Stimulated activated CD4-positive, alpha-beta T cell treated with anti-CD3 and anti-CD28 coated beads, Interleukin-15, amount 100 ng/mL, for 1 hour (primary cell): ENCODE measurements at regions not wholly inside any gene's neighbourhood (a gene's known extent, or its start where the extent isn't known, plus 50 kb on each side); places are given as distances from the start of the nearest gene placed in this dataset.

Experiments
- DNase-seq, 2 donors: peaks; one replicate each; pipeline ENCODE4 v3.0.0-alpha.2; 2020; ENCODE audit warnings: low read depth in 1 of 2, low spot score in 1 of 2

DNA sequence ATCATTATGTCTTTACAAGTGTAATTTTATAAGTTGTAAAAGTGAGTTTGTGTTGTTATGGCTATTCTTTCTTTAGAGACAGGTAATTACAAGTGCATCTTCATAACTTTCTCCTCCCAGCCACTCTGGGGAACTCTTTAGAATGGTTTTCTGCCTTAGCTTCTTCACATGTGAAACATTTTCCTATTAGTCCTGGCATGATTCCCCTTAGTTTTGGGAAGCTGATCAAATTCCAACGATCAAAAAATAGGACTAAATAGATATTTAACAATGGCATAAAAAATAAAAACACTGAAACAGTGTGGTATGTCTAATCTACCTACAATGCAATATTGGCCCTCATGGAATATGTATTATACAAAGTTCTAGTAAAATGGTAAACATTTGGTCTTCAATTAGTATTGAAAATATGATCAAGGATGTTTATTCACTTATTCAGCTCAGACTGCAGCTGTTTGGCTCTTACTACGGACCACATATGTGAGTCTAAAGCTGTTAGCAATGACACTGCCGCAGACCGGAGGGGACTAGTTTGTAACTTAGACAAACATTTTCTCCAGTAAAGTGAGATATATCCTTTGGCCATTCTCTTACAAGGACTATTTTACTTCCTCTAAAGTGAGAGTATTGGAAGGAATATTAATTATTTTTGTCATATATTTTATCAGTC is 890.8 kb upstream of the USP15 start:
- DNase-seq, result no peak

DNA sequence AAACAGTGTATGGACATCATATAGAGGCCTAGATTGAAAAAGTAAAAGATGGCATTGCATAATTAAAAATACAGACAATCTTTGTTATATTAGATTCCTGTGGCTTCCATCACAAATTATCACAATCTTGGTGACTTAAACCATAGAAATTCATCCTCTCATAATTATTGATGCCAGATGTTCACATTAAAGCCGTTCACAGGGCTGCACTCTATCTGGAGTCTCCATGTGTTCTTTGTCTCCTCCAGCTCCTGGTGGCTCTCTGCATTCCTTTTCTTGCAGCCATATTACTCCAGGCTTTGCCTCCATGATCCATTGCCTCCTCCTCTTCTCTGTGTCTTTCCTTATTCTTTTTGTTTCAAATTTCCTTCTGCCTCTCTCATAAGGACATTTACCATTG is 875.7 kb upstream of the USP15 start:
- DNase-seq, result no peak

DNA sequence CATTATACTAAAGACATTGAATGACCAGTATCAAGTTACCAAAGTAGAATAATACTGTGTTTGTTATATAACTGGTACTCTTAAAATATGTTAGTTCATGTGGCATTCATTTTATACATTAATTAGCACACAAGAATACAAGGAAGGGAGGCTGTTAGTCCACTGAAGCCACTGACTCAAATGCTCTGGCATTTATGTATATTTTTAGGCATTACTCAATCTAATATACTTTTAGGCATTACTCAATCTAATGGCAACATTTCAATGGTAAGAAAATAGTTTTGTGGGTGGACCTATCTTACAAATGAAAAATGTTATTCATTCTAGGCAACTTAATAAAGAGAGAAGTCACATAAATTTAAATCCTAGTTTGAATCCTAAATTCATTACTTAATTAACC is 874.4 kb upstream of the USP15 start:
- no peak for DNase-seq

GRCh38 chr12:61397668-61398067 is 862.5 kb upstream of the USP15 start:
- no peak for DNase-seq

DNA sequence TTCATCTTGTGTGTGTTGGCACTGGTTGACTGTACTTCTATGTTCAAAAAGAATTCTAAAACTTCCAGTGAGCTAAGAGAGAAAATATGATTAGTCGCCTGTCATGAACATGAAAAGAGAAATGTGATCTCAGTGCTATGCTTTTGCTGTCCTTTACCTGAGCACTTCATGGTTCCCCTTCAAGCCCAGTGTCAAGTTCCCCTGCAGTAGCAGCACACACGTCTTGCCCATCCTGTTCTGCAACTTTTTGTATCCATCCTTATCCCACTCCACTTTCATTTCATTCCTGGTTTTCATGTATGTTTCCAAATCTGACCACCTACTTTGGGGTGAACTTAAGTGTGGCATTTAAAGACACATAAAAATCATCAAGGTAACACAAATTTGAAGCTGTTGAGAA is 848.0 kb upstream of the USP15 start:
- no peak for DNase-seq

GRCh38 chr12:61414470-61414869 is 845.7 kb upstream of the USP15 start:
- DNase-seq, result no peak

GRCh38 chr12:61422786-61423185 is 837.4 kb upstream of the USP15 start:
- no peak for DNase-seq

DNA sequence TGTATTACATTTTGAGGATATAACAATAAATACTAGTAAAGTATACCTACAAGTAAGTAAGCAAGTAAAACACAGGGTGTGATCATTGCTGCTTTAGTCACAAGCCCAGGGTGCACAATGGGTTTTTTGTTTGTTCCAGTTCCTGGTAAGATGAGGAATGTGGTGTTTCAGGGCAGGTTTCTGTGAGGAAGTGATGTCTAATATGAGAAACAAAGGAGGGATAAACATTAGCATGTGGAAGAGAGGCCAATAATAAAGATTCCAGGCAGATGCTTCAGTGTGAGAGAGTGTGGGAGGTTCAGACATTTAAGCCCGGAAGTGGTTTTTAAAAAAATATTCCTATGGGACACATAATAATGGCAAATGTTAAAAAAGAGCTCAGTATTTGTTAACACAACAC is 808.1 kb upstream of the USP15 start:
- DNase-seq, result no peak

- no peak for DNase-seq
These were observed 772.5 kb upstream of the USP15 start for GRCh38 chr12:61487728-61488127.

- DNase-seq, result no peak
These were observed 769.4 kb upstream of the USP15 start for GRCh38 chr12:61490526-61491498.

DNA sequence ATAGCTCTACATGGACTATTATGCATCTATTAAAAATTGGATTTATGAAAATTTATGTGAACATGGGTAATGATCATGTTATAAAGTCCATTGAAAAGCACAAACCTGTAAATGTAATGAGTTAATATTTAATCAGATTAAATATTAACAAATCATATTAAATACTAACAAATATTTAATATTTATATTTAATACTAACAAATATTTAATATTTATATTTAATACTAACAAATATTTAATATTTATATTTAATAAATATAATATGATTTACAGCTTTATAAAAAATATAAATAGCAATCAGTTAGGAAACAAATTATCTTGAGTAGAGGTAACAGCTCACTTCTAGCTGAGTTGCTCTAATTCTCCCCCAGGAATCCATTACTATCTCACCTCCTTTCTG is 758.0 kb upstream of the USP15 start:
- DNase-seq, result no peak

- DNase-seq, result no peak
These were observed 755.7 kb upstream of the USP15 start for GRCh38 chr12:61504396-61505080.

DNA sequence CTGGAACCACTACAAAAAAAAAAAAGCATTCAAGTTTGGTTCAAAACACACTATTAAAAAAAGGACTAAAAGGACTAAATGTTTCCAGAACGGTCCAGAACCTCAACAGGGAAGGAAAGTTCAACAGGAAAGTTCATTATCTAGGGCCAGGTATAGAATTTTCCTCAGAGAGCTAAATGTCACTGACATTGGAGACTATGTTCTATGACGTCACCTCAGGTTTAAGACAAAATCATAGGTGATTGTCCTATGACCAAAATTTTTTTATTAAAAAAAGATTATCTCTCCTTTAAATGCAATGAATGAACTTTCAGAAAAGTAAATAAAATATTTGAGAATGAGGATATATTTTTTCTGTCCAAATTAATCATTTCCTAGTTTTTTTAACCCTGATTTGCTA is 746.7 kb upstream of the USP15 start:
- no peak for DNase-seq

GRCh38 chr12:61514016-61514415 is 746.2 kb upstream of the USP15 start:
- no peak for DNase-seq

GRCh38 chr12:61521258-61521657 is 738.9 kb upstream of the USP15 start:
- no peak for DNase-seq

DNA sequence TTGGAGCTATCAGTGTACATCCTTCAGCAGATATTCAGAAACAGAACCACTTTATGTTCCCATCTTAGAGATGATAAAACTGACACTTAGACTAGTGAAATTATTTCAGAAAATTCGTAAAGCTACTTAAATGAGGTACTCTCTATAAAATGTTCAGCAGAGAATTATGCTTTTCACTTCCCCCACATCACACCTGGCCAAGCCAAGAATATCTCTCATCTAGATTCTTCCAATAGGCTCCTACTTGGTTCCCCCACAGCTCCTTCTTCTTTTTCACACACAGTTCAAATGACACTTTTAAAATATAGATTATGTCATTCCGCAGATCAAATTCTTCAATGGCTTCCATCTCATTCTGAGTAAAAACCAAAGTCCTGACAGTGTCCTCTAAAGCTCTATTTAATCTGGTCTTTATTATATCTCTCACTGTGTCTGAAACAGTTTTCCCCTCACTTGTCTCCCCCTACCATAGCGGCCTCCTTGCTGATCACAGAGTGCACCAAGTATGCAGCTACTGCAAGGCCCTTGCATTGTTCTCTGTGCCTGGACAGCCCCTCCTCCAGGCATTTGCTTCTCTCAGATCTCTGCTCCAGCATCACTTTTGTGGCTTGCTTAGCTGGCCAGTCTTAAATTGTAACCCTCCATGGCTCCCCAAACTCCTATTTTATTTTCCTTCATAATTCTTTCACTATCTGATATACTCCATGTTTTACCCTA is 736.8 kb upstream of the USP15 start:
- no peak for DNase-seq

- no peak for DNase-seq
These were observed 735.4 kb upstream of the USP15 start for GRCh38 chr12:61524851-61525250.

DNA sequence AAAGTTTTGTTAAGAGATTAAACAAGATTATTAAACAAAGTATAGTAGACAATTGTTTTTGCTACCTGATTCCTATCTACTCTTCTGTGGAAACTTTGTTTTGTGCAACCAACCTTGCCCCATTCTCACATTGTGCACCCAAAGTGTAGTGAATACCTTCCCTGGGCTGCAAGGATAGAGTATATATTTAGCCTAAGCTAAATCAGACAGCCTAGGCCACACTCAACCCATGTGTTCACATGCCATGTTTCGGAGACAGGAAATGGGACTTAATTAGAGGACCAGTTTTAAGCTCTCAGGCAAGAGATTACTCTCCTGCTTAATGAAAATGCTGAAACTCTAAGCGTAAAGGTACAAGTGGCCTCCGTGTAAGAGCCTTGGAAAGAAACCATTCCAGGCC is 734.9 kb upstream of the USP15 start:
- no peak for DNase-seq

GRCh38 chr12:61530456-61530855 is 729.7 kb upstream of the USP15 start:
- DNase-seq, result no peak

- no peak for DNase-seq
These were observed 729.0 kb upstream of the USP15 start for GRCh38 chr12:61531195-61531594.

DNA sequence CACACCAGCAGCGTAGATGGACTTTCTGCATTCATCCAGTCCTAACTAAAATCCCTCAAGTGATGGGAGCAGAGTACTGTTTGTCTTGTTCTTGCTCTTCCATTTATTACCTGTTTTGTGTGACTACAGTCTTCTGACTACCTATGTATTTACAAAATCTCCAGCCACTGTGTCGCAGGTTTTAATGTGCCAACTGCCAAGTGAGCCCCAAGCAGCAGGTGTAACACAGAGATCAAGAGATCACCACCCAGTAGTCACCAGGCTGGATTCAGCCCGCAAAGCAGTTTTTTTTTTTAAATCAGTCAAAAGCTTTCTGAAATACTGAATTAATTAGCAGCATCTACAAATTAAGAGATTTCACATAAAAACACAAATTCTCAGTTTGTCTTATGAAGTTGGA is 724.1 kb upstream of the USP15 start:
- DNase-seq, result no peak
